B cell (primary cell): ENCODE measurements at regions not wholly inside any gene's neighbourhood (a gene's known extent, or its start where the extent isn't known, plus 50 kb on each side); places are given as distances from the start of the nearest gene placed in this dataset.

Experiments
- ATAC-seq: fragments of 200-7000 bp; cut with Tn5 transposase; one replicate; pipeline ENCODE4 v1.10.0; 2021; ENCODE audit warnings: low read depth, mild to moderate bottlenecking, moderate number of reproducible peaks, moderate library complexity
- CTCF ChIA-PET: fragments of 350-600 bp; sonication (Branson Sonifier 250); formaldehyde crosslinking; loops from one replicate; lab custom pipeline; 2021; ENCODE audit warnings: antibody characterized with exemption, inconsistent platforms; lab: Charles Lee
- POLR2A ChIA-PET: fragments of 350-600 bp; sonication (Branson Sonifier 250); formaldehyde crosslinking; loops from one replicate; lab custom pipeline; 2021; ENCODE audit warnings: antibody characterized with exemption; lab: Charles Lee
- DNase-seq: peaks from one replicate; pipeline ENCODE4 v3.0.0; 2013
- H2AFZ ChIP-seq: 2 replicates; pipeline ENCODE4 v1.6.1; 2012; ENCODE audit warnings: mild to moderate bottlenecking, low read depth, low read length; ENCODE audit not compliant: insufficient read depth, poor library complexity, severe bottlenecking
- H3K27ac ChIP-seq, 2 donors: 1 replicate in 1 of 2; 2 replicates in 1 of 2; pipeline ENCODE4 v1.5.1; 2012 to 2013; ENCODE audit warnings: low read length in 2 of 2, mild to moderate bottlenecking in 2 of 2, moderate library complexity in 1 of 2
- H3K27me3 ChIP-seq, 4 experiments: fragments of 200-600 bp in 1 of 4; sonication (generic) in 1 of 4; replicated peaks in 1 of 4; 1 replicate in 2 of 4; 2 replicates in 2 of 4; pipeline versions ENCODE4 v1.6.1 to v1.7.0; 2013 to 2016; ENCODE audit warnings: low read length in 3 of 4, mild to moderate bottlenecking in 2 of 4, mixed read lengths in 1 of 4, moderate library complexity in 1 of 4; ENCODE audit not compliant: insufficient read depth in 4 of 4, control insufficient read depth in 3 of 4; ENCODE audit errors: control extremely low read depth in 1 of 4
- H3K36me3 ChIP-seq, 2 experiments: replicated peaks in 1 of 2; 1 replicate in 1 of 2; 2 replicates in 1 of 2; pipeline versions ENCODE4 v1.6.1 to v1.7.1; 2013; ENCODE audit warnings: low read length in 1 of 2; ENCODE audit not compliant: insufficient read depth in 2 of 2, control insufficient read depth in 1 of 2; ENCODE audit errors: control extremely low read depth in 1 of 2, extremely low read depth in 1 of 2
- H3K4me1 ChIP-seq, 2 donors: fragments of 200-600 bp in 1 of 2; sonication (generic) in 1 of 2; 1 replicate in 1 of 2; 2 replicates in 1 of 2; pipeline versions ENCODE4 v1.5.1 to v1.6.1; 2013 to 2017; ENCODE audit warnings: low read length in 2 of 2; ENCODE audit not compliant: control insufficient read depth in 2 of 2, insufficient read depth in 2 of 2
- H3K4me2 ChIP-seq: replicated peaks from 2 replicates; pipeline ENCODE3; 2012; ENCODE audit warnings: mild to moderate bottlenecking, low read depth, low read length; ENCODE audit not compliant: poor library complexity, severe bottlenecking
- H3K4me3 ChIP-seq, 5 experiments: fragments of 200-600 bp in 1 of 5; sonication (generic) in 1 of 5; 1 replicate in 3 of 5; 2 replicates in 2 of 5; pipeline versions ENCODE4 v1.5.1 to v1.7.0; 2011 to 2016; ENCODE audit warnings: low read length in 4 of 5, mild to moderate bottlenecking in 4 of 5, low read depth in 2 of 5, control low read depth in 1 of 5, moderate library complexity in 1 of 5; ENCODE audit not compliant: insufficient read depth in 1 of 5; ENCODE audit errors: control extremely low read depth in 1 of 5, extremely low read depth in 1 of 5
- H3K79me2 ChIP-seq: fragments of 200-600 bp; sonication (generic); one replicate; pipeline ENCODE4 v1.6.0; 2016; ENCODE audit warnings: low read length; ENCODE audit not compliant: control insufficient read depth, insufficient read depth
- H3K9ac ChIP-seq: fragments of 200-600 bp; sonication (generic); 2 replicates; pipeline ENCODE4 v1.6.1; 2017; ENCODE audit warnings: mild to moderate bottlenecking, low read length, moderate library complexity
- H3K9me3 ChIP-seq, 3 donors: one replicate each; pipeline versions ENCODE4 v1.6.1 to v1.7.1; 2013; ENCODE audit warnings: low read length in 2 of 3; ENCODE audit not compliant: control insufficient read depth in 2 of 3, insufficient read depth in 1 of 3; ENCODE audit errors: control extremely low read depth in 1 of 3
- H4K20me1 ChIP-seq: 2 replicates; pipeline ENCODE4 v1.6.0; 2012; ENCODE audit warnings: mild to moderate bottlenecking, low read length; ENCODE audit not compliant: insufficient read depth, control insufficient read depth, poor library complexity, severe bottlenecking
- H3K27ac Mint-ChIP-seq: one replicate; pipeline ENCODE4 v1.8.0; 2021; ENCODE audit warnings: mixed read lengths
- H3K27me3 Mint-ChIP-seq: one replicate; pipeline ENCODE4 v1.8.0; 2021; ENCODE audit warnings: mixed read lengths
- H3K4me1 Mint-ChIP-seq: one replicate; pipeline ENCODE4 v1.8.0; 2021; ENCODE audit warnings: mixed read lengths
- H3K4me3 Mint-ChIP-seq: one replicate; pipeline ENCODE4 v1.8.0; 2021; ENCODE audit warnings: mixed read lengths
- H3K9me3 Mint-ChIP-seq: one replicate; pipeline ENCODE4 v1.8.0; 2022; ENCODE audit warnings: mixed read lengths; ENCODE audit not compliant: insufficient read depth
- CTCF ChIP-seq: fragments of 200-600 bp; IDR thresholded peaks from one replicate; pipeline ENCODE4 v1.8.0; 2022; ENCODE audit warnings: antibody characterized with exemption, mild to moderate bottlenecking
- EZH2 ChIP-seq: IDR thresholded peaks from 2 replicates; pipeline ENCODE4 v1.6.1; 2012; ENCODE audit warnings: borderline replicate concordance, low read depth, mild to moderate bottlenecking, moderate library complexity, low read length; ENCODE audit not compliant: insufficient read depth, poor library complexity, severe bottlenecking
- WGBS: methylation state at CpG from one replicate; pipeline ENCODE4 v1.1.5; 2013; ENCODE audit warnings: missing lambda C conversion rate; ENCODE audit not compliant: insufficient coverage; 5-methylcytosine and 5-hydroxymethylcytosine counted together
- intact Hi-C: fragments of 100-400 bp; cut with micrococcal nuclease; formaldehyde crosslinking; loops from one replicate; pipeline ENCODE4 v1.10.0; 2022

- no peak for ATAC-seq
- H3K4me3 Mint-ChIP-seq: no peak overlapping the region
- H3K36me3 ChIP-seq: no peaks in the 10 kb centered on the region
- H4K20me1 ChIP-seq: no peaks in the 10 kb centered on the region
- no peak overlapping the region for H3K4me2 ChIP-seq
- no peak overlapping the region for H3K4me3 ChIP-seq
- CTCF ChIA-PET: no interaction called here
- no peaks in the 10 kb centered on the region for H3K27me3 Mint-ChIP-seq
- POLR2A ChIA-PET: no interaction called here
- intact Hi-C loops: no loop called here
- no peak overlapping the region for H3K27ac Mint-ChIP-seq
- H3K4me1 Mint-ChIP-seq: no peaks in the 10 kb centered on the region
- H2AFZ ChIP-seq: no peak overlapping the region
- H3K27me3 ChIP-seq: no peaks in the 10 kb centered on the region
- H3K9ac ChIP-seq: no peak overlapping the region
- H3K9me3 ChIP-seq: no peaks in the 10 kb centered on the region
- peaks cover 4% of the 10 kb centered on the region for H3K9me3 Mint-ChIP-seq
- TF ChIP-seq CTCF (no peak), EZH2 (no peak)
- no peaks in the 10 kb centered on the region for H3K79me2 ChIP-seq
- no peak overlapping the region for H3K27ac ChIP-seq
- 86% methylated on average over 1 of the region's 2 CpGs for WGBS
- no peak for DNase-seq
- H3K4me1 ChIP-seq: no peaks in the 10 kb centered on the region
Measured at GRCh38 chr14:86539361-86540070, 1009.6 kb downstream of the FLRT2 start.

GRCh38 chr14:86533834-86534233 lies 1003.9 kb downstream of the FLRT2 start:
- no peak overlapping the region for H3K4me3 Mint-ChIP-seq
- intact Hi-C loops: no loop called here
- no peaks in the 10 kb centered on the region for H3K79me2 ChIP-seq
- ATAC-seq (no peak), DNase-seq (no peak)
- WGBS: 90% methylated on average over 2 of the region's 4 CpGs
- ChIA-PET CTCF (no interaction called here), POLR2A (no interaction called here)
- no peaks in the 10 kb centered on the region for H3K4me1 Mint-ChIP-seq
- H4K20me1 ChIP-seq: no peaks in the 10 kb centered on the region
- no peak overlapping the region for H3K4me2 ChIP-seq
- H3K9me3 Mint-ChIP-seq: peaks cover 2% of the 10 kb centered on the region
- TF ChIP-seq EZH2: no peak
- no peak for TF ChIP-seq CTCF
- no peaks in the 10 kb centered on the region for H3K27me3 Mint-ChIP-seq
- peaks cover 0 to 1% (median 0%) of the 10 kb centered on the region in 3 donors for H3K9me3 ChIP-seq
- no peaks in the 10 kb centered on the region for H3K4me1 ChIP-seq
- H2AFZ ChIP-seq: no peak overlapping the region
- H3K27me3 ChIP-seq: no peaks in the 10 kb centered on the region
- H3K27ac ChIP-seq: no peak overlapping the region
- H3K9ac ChIP-seq: no peak overlapping the region
- no peak overlapping the region for H3K4me3 ChIP-seq
- no peak overlapping the region for H3K27ac Mint-ChIP-seq
- H3K36me3 ChIP-seq: no peaks in the 10 kb centered on the region
